WERI-Rb-1 (cell line): ENCODE measurements at regions not wholly inside any gene's neighbourhood (a gene's known extent, or its start where the extent isn't known, plus 50 kb on each side); places are given as distances from the start of the nearest gene placed in this dataset.
"Not testable (repeated sequence)": the region's sequence is repeated elsewhere in the genome, so short reads cannot be mapped to it uniquely, and the experiment has no call there.

Source experiments
- DNase-seq: peaks from one replicate; pipeline ENCODE4 v3.0.0-alpha.2; 2020
- H3K27ac ChIP-seq: fragments of 250-450 bp; sonication (Bioruptor Pico); 2 replicates; pipeline ENCODE4 v1.5.1; 2020; ENCODE audit warnings: mild to moderate bottlenecking, moderate library complexity
- H3K27me3 ChIP-seq: fragments of 250-450 bp; sonication (Bioruptor Pico); 2 replicates; pipeline ENCODE4 v1.5.1; 2021; ENCODE audit warnings: mild to moderate bottlenecking, low read depth, moderate library complexity; ENCODE audit not compliant: insufficient read depth, severe bottlenecking
- H3K36me3 ChIP-seq: fragments of 250-450 bp; sonication (Bioruptor Pico); 2 replicates; pipeline ENCODE4 v1.5.1; 2020; ENCODE audit warnings: mild to moderate bottlenecking, moderate library complexity
- H3K4me3 ChIP-seq: 2 replicates; pipeline ENCODE4 v1.5.1; 2011; ENCODE audit warnings: low read depth, mild to moderate bottlenecking, control low read depth, low read length
- H3K9me3 ChIP-seq: fragments of 250-450 bp; sonication (Bioruptor Pico); 2 replicates; pipeline ENCODE4 v1.5.1; 2021; ENCODE audit warnings: mild to moderate bottlenecking, moderate library complexity; ENCODE audit not compliant: severe bottlenecking
- CTCF ChIP-seq: IDR thresholded peaks from 2 replicates; pipeline ENCODE4 v1.5.1; 2011; ENCODE audit warnings: low read depth, mild to moderate bottlenecking, control low read depth, inconsistent platforms, low read length

GRCh38 chr7:121744319-121744718 is 128.6 kb upstream of the PTPRZ1 start:
- no peaks in the 10 kb centered on the region for H3K27me3 ChIP-seq
- H3K36me3 ChIP-seq: no peaks in the 10 kb centered on the region
- H3K9me3 ChIP-seq: no peaks in the 10 kb centered on the region
- TF ChIP-seq CTCF: no peak
- H3K4me3 ChIP-seq: no peak overlapping the region
- no peak overlapping the region for H3K27ac ChIP-seq
- DNase-seq: no peak

- no peak for DNase-seq
- H3K27ac ChIP-seq: no peak overlapping the region
- no peaks in the 10 kb centered on the region for H3K9me3 ChIP-seq
- H3K4me3 ChIP-seq: no peak overlapping the region
- TF ChIP-seq CTCF: no peak
- H3K27me3 ChIP-seq: no peaks in the 10 kb centered on the region
- no peaks in the 10 kb centered on the region for H3K36me3 ChIP-seq
Measured at GRCh38 chr7:121741896-121742295, 131.1 kb upstream of the PTPRZ1 start.

GRCh38 chr7:121739465-121739864 is 133.5 kb upstream of the PTPRZ1 start:
- Histone ChIP-seq H3K4me3 (no peak overlapping the region), H3K27ac (no peak overlapping the region), H3K36me3 (no peaks in the 10 kb centered on the region), H3K27me3 (no peaks in the 10 kb centered on the region), H3K9me3 (no peaks in the 10 kb centered on the region)
- TF ChIP-seq CTCF: no peak
- DNase-seq: no peak

- Histone ChIP-seq H3K27me3 (no peaks in the 10 kb centered on the region), H3K4me3 (no peak overlapping the region), H3K9me3 (no peaks in the 10 kb centered on the region), H3K36me3 (no peaks in the 10 kb centered on the region), H3K27ac (no peak overlapping the region)
- DNase-seq: no peak
- TF ChIP-seq CTCF: no peak
Measured at GRCh38 chr7:121730869-121731268, 142.1 kb upstream of the PTPRZ1 start.

- H3K36me3 ChIP-seq: no peaks in the 10 kb centered on the region
- no peak for TF ChIP-seq CTCF
Measured at GRCh38 chr7:121714559-121715303, 158.2 kb upstream of the PTPRZ1 start.

GRCh38 chr7:121712961-121713360 is 160.0 kb upstream of the PTPRZ1 start:
- H3K9me3 ChIP-seq, H3K27me3 ChIP-seq: not testable (repeated sequence)
- DNase-seq: peak; percentile 21

More at GRCh38 chr7:121714559-121715303, 158.2 kb upstream of the PTPRZ1 start:
- no peaks in the 10 kb centered on the region for H3K27me3 ChIP-seq
- no peak overlapping the region for H3K27ac ChIP-seq
- H3K4me3 ChIP-seq: no peak overlapping the region
- DNase-seq: no peak
- H3K9me3 ChIP-seq: no peaks in the 10 kb centered on the region

More at GRCh38 chr7:121712961-121713360, 160.0 kb upstream of the PTPRZ1 start:
- not testable (repeated sequence) for H3K36me3 ChIP-seq, H3K27ac ChIP-seq, H3K4me3 ChIP-seq
